H9 (cell line): ENCODE measurements at regions not wholly inside any gene's neighbourhood (a gene's known extent, or its start where the extent isn't known, plus 50 kb on each side); places are given as distances from the start of the nearest gene placed in this dataset.

Source experiments
- DNase-seq: peaks from one replicate; pipeline ENCODE4 v3.0.0-alpha.2; 2017
- H2AFZ ChIP-seq: one replicate; pipeline ENCODE4 v1.6.1; 2013; ENCODE audit warnings: mild to moderate bottlenecking, low read length, control low read depth, moderate library complexity
- H2AK5ac ChIP-seq: 2 replicates; pipeline ENCODE4 v1.6.1; 2013; ENCODE audit warnings: low read length, control low read depth, mixed read lengths; ENCODE audit not compliant: insufficient read length
- H2BK120ac ChIP-seq: one replicate; pipeline ENCODE4 v1.6.1; 2013; ENCODE audit warnings: low read depth, mild to moderate bottlenecking, low read length, control low read depth, inconsistent platforms; ENCODE audit not compliant: poor library complexity, severe bottlenecking
- H2BK12ac ChIP-seq: 2 replicates; pipeline ENCODE4 v1.6.1; 2013; ENCODE audit warnings: low read length, control low read depth, mixed read lengths, low read depth; ENCODE audit not compliant: insufficient read length
- H2BK15ac ChIP-seq: 2 replicates; pipeline ENCODE4 v1.6.1; 2013; ENCODE audit warnings: low read depth, low read length, control low read depth
- H2BK20ac ChIP-seq: one replicate; pipeline ENCODE4 v1.6.1; 2013; ENCODE audit warnings: low read depth, mild to moderate bottlenecking, low read length, control low read depth, inconsistent platforms; ENCODE audit not compliant: poor library complexity, severe bottlenecking
- H2BK5ac ChIP-seq: 2 replicates; pipeline ENCODE4 v1.6.1; 2013; ENCODE audit warnings: low read length, control low read depth, mixed read lengths; ENCODE audit not compliant: insufficient read length
- H3K14ac ChIP-seq: 2 replicates; pipeline ENCODE4 v1.6.1; 2013; ENCODE audit warnings: low read length, control low read depth; ENCODE audit not compliant: insufficient read depth
- H3K18ac ChIP-seq: 2 replicates; pipeline ENCODE4 v1.6.1; 2013; ENCODE audit warnings: low read depth, mild to moderate bottlenecking, mixed read lengths, low read length, control low read depth; ENCODE audit not compliant: insufficient read length
- H3K23ac ChIP-seq: 2 replicates; pipeline ENCODE4 v1.6.1; 2013; ENCODE audit warnings: low read length, control low read depth, mixed read lengths, low read depth; ENCODE audit not compliant: insufficient read length
- H3K23me2 ChIP-seq: 2 replicates; pipeline ENCODE4 v1.6.1; 2013; ENCODE audit warnings: low read depth, mild to moderate bottlenecking, mixed read lengths, low read length, control low read depth; ENCODE audit not compliant: insufficient read length, poor library complexity, severe bottlenecking
- H3K27ac ChIP-seq: 2 replicates; pipeline ENCODE4 v1.5.1; 2013; ENCODE audit warnings: low read length, control low read depth, mixed read lengths, low read depth; ENCODE audit not compliant: insufficient read length
- H3K27me3 ChIP-seq: 2 replicates; pipeline ENCODE4 v1.6.1; 2013; ENCODE audit warnings: low read length, control low read depth, inconsistent platforms; ENCODE audit not compliant: insufficient read depth
- H3K4ac ChIP-seq: 2 replicates; pipeline ENCODE4 v1.6.1; 2013; ENCODE audit warnings: low read depth, mild to moderate bottlenecking, control low read depth, inconsistent platforms, low read length, moderate library complexity
- H3K4me1 ChIP-seq: 2 replicates; pipeline ENCODE4 v1.6.1; 2013; ENCODE audit warnings: low read length, control low read depth, inconsistent platforms; ENCODE audit not compliant: insufficient read depth
- H3K4me2 ChIP-seq: 2 replicates; pipeline ENCODE4 v1.6.1; 2013; ENCODE audit warnings: low read length, control low read depth, mixed read lengths; ENCODE audit not compliant: insufficient read length, insufficient read depth
- H3K56ac ChIP-seq: 2 replicates; pipeline ENCODE4 v1.6.1; 2013; ENCODE audit warnings: low read depth, mild to moderate bottlenecking, mixed read lengths, low read length, control low read depth; ENCODE audit not compliant: insufficient read length
- H3K79me1 ChIP-seq: 2 replicates; pipeline ENCODE4 v1.6.1; 2013; ENCODE audit warnings: low read depth, mild to moderate bottlenecking, moderate library complexity, low read length, control low read depth, inconsistent platforms; ENCODE audit not compliant: insufficient read depth, poor library complexity, severe bottlenecking
- H3K79me2 ChIP-seq: 2 replicates; pipeline ENCODE4 v1.6.1; 2013; ENCODE audit warnings: low read length, control low read depth, inconsistent platforms; ENCODE audit not compliant: insufficient read depth
- H3K9ac ChIP-seq: 2 replicates; pipeline ENCODE4 v1.6.1; 2013; ENCODE audit warnings: low read length, control low read depth, mixed read lengths; ENCODE audit not compliant: insufficient read length; ENCODE audit errors: extremely low read depth
- H3K9me3 ChIP-seq: one replicate; pipeline ENCODE4 v1.6.1; 2013; ENCODE audit warnings: low read depth, low read length, inconsistent platforms; ENCODE audit not compliant: control insufficient read depth
- H3T11ph ChIP-seq: one replicate; pipeline ENCODE4 v1.6.1; 2013; ENCODE audit warnings: mild to moderate bottlenecking, low read length, control low read depth, inconsistent platforms
- H4K20me1 ChIP-seq: one replicate; pipeline ENCODE4 v1.6.1; 2013; ENCODE audit not compliant: control insufficient read depth, insufficient read length, insufficient read depth
- H4K5ac ChIP-seq: 2 replicates; pipeline ENCODE4 v1.6.1; 2013; ENCODE audit warnings: low read depth, mild to moderate bottlenecking, mixed read lengths, low read length, control low read depth; ENCODE audit not compliant: insufficient read length
- H4K8ac ChIP-seq: replicated peaks from 2 replicates; pipeline ENCODE4 v1.6.1; 2013; ENCODE audit warnings: low read length, control low read depth, mixed read lengths, low read depth; ENCODE audit not compliant: insufficient read length
- H4K91ac ChIP-seq: 2 replicates; pipeline ENCODE4 v1.6.1; 2013; ENCODE audit warnings: low read depth, mild to moderate bottlenecking, moderate library complexity, mixed read lengths, low read length, control low read depth; ENCODE audit not compliant: insufficient read length
- H3K27ac Mint-ChIP-seq, 3 experiments: 2 replicates in 2 of 3; 3 replicates in 1 of 3; pipeline ENCODE4 v1.8.0; 2020 to 2021; ENCODE audit warnings: mixed read lengths in 3 of 3, mild to moderate bottlenecking in 1 of 3, moderate library complexity in 1 of 3
- H3K27me3 Mint-ChIP-seq: 2 replicates; pipeline ENCODE4 v1.8.0; 2021; ENCODE audit warnings: low read depth, mild to moderate bottlenecking, moderate library complexity, mixed read lengths
- H3K36me3 Mint-ChIP-seq, 3 experiments: 2 replicates in 2 of 3; 3 replicates in 1 of 3; pipeline ENCODE4 v1.8.0; 2020 to 2021; ENCODE audit warnings: low read depth in 3 of 3, mixed read lengths in 3 of 3; ENCODE audit not compliant: insufficient read depth in 1 of 3
- H3K4me1 Mint-ChIP-seq, 2 experiments: 2 replicates each; pipeline ENCODE4 v1.8.0; 2020; ENCODE audit warnings: mixed read lengths in 2 of 2
- H3K4me3 Mint-ChIP-seq, 2 experiments: 2 replicates in 1 of 2; 3 replicates in 1 of 2; pipeline ENCODE4 v1.8.0; 2020 to 2021; ENCODE audit warnings: mild to moderate bottlenecking in 2 of 2, mixed read lengths in 2 of 2, moderate library complexity in 1 of 2
- H3K9me3 Mint-ChIP-seq, 2 experiments: 2 replicates in 1 of 2; 3 replicates in 1 of 2; pipeline ENCODE4 v1.8.0; 2020; ENCODE audit warnings: mild to moderate bottlenecking in 2 of 2, mixed read lengths in 2 of 2, moderate library complexity in 1 of 2
- CTCF ChIP-seq: fragments of 200-600 bp; sonication (generic); conservative IDR thresholded peaks from 3 replicates; pipeline ENCODE4 v1.8.0; 2021; ENCODE audit warnings: antibody characterized with exemption, mild to moderate bottlenecking
- WGBS: extraction: QIAGEN DNeasy Blood & Tissue Kit; methylation state at CpG from one replicate; pipeline ENCODE4 v1.1.7; 2013; ENCODE audit warnings: missing lambda C conversion rate, low lambda C conversion rate, mixed read lengths; ENCODE audit not compliant: insufficient read length; ENCODE audit errors: extremely low coverage; 5-methylcytosine and 5-hydroxymethylcytosine counted together

- no peak overlapping the region for H2AK5ac ChIP-seq
- H3K4ac ChIP-seq = no peak overlapping the region
- H3K14ac ChIP-seq = no peak overlapping the region
- no peak overlapping the region for H3T11ph ChIP-seq
- no peak overlapping the region for H4K8ac ChIP-seq
- no peak overlapping the region for H2AFZ ChIP-seq
- H3K79me2 ChIP-seq = no peaks in the 10 kb centered on the region
- no peak overlapping the region for H2BK12ac ChIP-seq
- H4K5ac ChIP-seq = no peak overlapping the region
- H3K23ac ChIP-seq = no peak overlapping the region
- H3K9me3 ChIP-seq = no peaks in the 10 kb centered on the region
- H3K18ac ChIP-seq = no peak overlapping the region
- no peak overlapping the region for H2BK120ac ChIP-seq
- Mint-ChIP-seq H3K27ac (no peak overlapping the region), H3K9me3 (peaks cover 0 to 6% of the 10 kb centered on the region in 2 experiments; a peak in 3 of 5 replicates), H3K27me3 (no peaks in the 10 kb centered on the region), H3K36me3 (no peaks in the 10 kb centered on the region), H3K4me3 (no peak overlapping the region), H3K4me1 (peaks cover 0 to 2% of the 10 kb centered on the region in 2 experiments; a peak in 1 of 4 replicates)
- H2BK20ac ChIP-seq = no peak overlapping the region
- H3K56ac ChIP-seq = no peak overlapping the region
- H2BK15ac ChIP-seq = no peak overlapping the region
- TF ChIP-seq CTCF = no peak
- no peak overlapping the region for H3K9ac ChIP-seq
- H4K20me1 ChIP-seq = no peaks in the 10 kb centered on the region
- H3K4me1 ChIP-seq = no peaks in the 10 kb centered on the region
- no peak overlapping the region for H4K91ac ChIP-seq
- H3K79me1 ChIP-seq = no peaks in the 10 kb centered on the region
- no peaks in the 10 kb centered on the region for H3K27me3 ChIP-seq
- no peak for DNase-seq
- H3K4me2 ChIP-seq = no peak overlapping the region
- no peak overlapping the region for H3K27ac ChIP-seq
- no peaks in the 10 kb centered on the region for H3K23me2 ChIP-seq
- WGBS = no CpG with 5 or more reads among the region's 1 CpG
- no peak overlapping the region for H2BK5ac ChIP-seq
Measured at GRCh38 chr14:83566567-83566966, 1963.4 kb upstream of the FLRT2 start.
